Islet of Langerhans (tissue), 1 donor: ENCODE measurements at regions not wholly inside any gene's neighbourhood (a gene's known extent, or its start where the extent isn't known, plus 50 kb on each side); places are given as distances from the start of the nearest gene placed in this dataset.
"Not testable (repeated sequence)": the region's sequence is repeated elsewhere in the genome, so short reads cannot be mapped to it uniquely, and the experiment has no call there.

Experiments
- FAIRE-seq: peaks from one replicate; lab custom pipeline; 2011; peaks lifted over from hg19 to GRCh38; lab: Jason Lieb, UNC

DNA sequence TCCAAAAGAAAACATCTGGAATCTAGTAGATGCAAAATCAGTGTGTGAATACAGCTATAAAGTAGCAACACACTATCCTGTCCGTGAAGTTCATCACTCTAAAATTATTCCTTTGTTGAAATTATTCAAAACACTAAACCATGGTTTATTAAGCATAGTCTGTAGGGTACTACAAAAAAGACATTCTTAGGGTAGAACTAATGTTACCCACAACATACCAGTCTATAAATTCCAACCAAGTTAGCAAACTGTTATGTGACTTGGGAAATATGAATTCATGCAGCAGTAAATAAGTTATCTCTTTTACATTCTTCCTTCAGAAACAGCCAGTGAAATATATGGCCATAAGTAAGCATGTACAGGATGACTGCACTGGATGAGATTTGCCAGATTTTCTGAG lies 580.3 kb upstream of the ADGRB3 start:
- no peak for FAIRE-seq

DNA sequence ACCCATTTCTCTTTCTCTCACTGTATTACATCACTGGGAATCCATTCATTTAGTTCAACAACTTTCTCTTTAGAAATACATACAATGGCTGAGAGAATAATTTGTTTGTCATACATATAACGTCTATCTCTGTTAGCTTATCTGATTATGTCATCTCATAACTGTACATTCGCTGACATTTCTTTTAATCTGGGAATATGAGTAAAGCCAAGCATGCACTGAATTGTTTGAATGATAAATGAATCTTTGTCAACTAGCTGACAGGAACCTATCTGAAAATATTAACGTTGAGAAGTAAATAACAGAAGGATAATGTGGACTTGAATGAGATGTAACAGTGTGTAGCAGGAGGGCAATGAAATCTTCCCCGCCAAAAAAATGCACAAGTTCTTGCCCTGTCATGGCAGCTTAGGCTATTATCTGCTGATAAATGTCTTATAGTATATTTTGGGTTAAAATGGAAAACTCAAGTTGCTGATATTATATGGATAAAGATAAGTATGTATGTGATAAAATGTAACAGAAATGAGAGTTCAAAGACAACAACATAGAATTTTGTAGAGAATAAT lies 581.2 kb upstream of the ADGRB3 start:
- FAIRE-seq = no peak

- peak; percentile 30 for FAIRE-seq
Measured at GRCh38 chr6:68052234-68052633, 582.8 kb upstream of the ADGRB3 start.

- FAIRE-seq = no peak
Measured at GRCh38 chr6:68049562-68049961, 585.5 kb upstream of the ADGRB3 start.

DNA sequence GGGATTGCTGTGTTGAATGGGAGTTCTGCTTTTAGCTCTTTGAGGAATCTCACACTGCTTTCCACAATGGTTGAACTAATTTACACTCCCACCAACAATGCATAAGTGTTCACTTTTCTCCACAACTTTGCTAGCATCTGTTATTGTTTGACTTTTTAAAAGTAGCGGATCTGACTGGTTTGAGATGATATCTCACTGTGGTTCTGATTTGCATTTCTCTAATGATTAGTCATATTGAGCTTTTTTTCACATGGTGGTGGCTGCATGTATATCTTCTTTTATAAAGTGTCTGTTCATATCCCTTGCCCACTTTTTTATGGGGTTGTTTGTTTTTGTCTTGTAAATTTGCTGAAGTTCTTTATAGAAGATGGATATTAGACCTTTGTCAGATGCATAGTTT lies 588.3 kb upstream of the ADGRB3 start:
- FAIRE-seq = no peak

- FAIRE-seq = no peak
Measured at GRCh38 chr6:68046302-68046701, 588.8 kb upstream of the ADGRB3 start.

DNA sequence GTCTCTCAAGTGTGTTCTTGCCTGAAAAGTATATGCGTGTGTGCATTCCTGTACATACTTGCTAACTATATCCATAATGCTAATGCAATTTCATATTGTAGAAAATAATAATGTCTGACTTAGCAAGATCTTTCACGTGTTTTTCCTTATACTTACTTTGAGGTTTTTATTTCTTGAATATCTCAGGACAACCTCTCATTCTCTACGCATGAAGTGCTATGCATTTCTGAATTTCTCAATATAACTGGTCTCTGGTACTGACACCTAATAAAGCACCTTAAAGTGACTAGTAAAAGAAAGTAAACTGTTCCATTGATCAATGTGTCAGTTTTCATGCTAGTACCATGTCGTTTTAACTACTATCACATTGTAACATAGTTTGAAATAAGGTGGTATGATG lies 589.9 kb upstream of the ADGRB3 start:
- no peak for FAIRE-seq

DNA sequence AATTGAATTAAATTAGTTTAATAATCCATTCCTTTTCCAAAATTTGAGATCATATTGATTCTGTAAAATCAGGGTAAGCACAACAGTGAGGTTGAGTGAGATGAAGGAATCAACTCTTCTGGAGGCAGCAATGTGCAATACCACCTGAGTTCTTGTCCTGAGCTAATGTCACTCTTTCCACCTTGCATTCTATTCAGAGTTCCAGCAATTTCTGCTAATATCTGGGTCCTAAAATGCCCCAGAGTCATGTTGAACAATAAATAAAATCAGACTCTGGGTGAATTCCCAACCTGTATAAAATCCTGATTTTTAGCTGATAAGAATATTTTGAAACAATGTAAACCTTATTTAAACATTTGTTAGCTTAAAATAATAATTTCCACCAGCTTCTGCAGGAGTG lies 590.8 kb upstream of the ADGRB3 start:
- FAIRE-seq = no peak

- no peak for FAIRE-seq
Measured at GRCh38 chr6:68043122-68043398, 592.0 kb upstream of the ADGRB3 start.

DNA sequence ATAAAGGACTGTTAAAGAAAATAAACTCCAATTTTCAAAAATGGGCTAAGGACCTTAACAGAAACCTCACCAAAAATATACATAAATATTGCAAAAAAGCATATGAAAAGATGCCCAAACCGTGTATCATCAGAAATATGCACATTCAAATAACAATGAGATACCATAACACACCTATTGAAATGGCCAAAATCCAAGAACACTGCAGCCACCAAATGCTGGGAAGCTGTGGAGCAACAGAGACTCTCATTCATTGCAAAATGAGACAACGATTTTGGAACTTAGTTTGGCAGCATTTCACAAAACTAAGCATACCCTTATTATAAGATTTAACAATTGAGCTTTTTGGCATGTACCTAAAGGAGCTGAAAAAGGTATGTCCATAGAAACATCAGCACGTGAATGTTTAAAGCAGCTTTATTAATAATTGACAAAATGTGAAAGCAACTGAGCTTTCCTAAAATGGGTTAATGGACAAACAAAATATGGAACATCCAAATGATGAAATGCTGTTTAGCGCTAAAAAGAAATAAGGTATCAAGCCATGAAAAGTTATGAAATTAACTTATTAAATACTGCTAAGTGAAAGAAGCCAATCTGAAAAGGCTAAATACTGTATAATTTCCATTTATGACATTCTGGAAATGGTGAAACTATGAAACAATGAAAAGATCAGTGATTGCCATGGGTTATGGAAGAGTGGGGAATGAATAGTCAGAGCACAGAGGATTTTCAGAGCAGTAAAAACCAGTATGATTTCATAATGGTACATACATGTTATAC lies 592.6 kb upstream of the ADGRB3 start:
- peak; percentile 9 for FAIRE-seq

DNA sequence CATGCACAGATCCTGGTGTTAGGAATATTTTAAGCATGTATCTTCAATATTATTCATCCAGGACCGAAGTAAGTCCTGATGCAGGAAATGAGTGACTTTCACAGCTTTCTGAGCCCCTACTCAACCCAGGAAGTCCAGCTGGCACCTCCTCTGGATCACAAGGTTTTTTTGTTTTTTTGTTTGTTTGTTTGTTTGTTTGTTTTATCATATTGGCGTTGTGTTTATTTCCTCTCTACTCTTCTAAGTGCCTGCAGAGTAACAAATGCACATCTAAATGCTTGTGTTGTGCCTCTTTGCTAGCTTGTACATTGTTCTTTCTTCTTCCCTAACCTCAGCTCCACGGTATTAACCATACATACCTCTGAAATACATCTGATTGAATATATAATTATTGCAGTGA lies 594.3 kb upstream of the ADGRB3 start:
- no peak for FAIRE-seq

- FAIRE-seq = no peak
Measured at GRCh38 chr6:68040312-68040778, 594.7 kb upstream of the ADGRB3 start.

DNA sequence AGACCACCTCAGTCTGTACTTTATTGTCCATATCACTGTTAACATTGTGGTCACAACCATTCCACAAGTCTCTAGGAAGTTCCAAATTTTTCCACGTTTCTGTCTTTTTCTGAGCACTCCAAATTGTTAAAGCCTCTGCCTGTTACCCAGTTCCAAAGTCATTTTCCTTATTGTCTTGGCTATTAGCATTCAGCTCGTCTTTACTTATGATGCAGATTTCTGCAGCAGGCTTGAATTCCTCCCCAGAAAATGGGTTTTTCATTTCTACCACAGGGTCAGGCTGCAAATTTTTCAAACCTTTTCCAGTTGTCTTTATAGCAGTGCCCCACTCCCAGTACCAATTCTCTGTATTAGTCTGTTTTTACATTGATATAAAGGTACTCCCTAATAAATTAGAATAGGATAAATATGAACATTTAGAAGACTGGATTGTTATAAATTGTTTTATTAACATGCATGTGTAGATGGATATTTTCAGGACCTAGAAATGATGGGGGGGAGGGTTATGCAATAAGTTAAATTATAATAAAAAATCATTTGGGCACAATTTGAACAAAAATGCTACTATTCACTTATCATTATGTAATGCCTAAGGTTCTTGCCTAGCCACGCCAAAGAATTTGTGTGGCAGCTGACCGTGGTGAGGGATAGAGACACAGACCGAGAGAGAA lies 595.3 kb upstream of the ADGRB3 start:
- FAIRE-seq = no peak

- no peak for FAIRE-seq
Measured at GRCh38 chr6:68038815-68039408, 596.2 kb upstream of the ADGRB3 start.

DNA sequence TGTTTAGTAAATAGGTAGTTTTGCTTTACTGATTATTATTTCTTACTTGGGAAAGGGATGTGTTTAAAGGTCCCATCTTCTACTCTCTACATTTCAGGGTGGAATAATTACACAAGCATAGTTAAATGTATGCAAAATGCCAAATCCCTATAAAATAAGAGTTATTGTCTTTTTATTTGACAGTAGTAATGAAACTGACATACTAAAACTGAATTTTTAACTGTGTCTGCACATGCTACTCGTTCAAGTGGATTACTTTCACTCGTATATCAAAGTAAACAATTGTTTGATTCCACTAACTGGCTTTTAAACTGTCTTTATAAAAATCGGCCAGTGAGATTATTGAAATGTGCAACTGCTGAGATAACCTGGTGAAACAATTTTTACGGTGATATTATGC lies 602.9 kb upstream of the ADGRB3 start:
- FAIRE-seq = no peak

GRCh38 chr6:68031054-68031453 lies 604.0 kb upstream of the ADGRB3 start:
- no peak for FAIRE-seq

- FAIRE-seq = no peak
Measured at GRCh38 chr6:68026483-68026882, 608.6 kb upstream of the ADGRB3 start.

GRCh38 chr6:68025764-68026163 lies 609.3 kb upstream of the ADGRB3 start:
- no peak for FAIRE-seq

DNA sequence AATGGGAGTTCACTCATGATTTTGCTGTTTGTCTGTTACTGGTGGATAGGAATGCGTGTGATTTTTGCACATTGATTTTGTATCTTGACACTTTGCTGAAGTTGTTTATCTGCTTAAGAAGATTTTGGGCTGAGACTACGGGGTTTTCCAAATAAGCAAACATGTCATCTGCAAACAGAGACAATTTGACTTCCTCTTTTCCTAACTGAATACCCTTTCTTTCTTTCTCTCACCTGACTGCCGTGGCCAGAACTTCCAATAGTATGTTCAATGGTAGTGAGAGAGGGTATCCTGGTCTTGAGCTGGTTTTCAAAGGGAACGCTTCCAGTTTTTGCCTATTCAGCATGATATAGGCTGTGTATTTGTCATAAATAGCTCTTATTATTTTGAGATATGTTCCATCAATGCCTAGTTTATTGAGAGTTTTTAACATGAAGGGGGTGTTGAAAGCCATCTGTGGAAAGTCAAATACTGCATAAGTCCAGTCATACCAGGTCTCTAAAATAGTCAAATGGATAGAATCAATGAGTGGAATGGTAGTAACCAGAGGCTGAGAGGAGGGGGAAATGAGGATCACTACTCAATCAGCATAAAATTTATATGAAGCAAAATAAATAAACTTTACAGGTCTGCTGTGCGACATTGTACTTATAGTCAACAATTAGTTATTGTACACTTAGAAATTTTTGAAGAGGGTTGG lies 610.4 kb upstream of the ADGRB3 start:
- FAIRE-seq = no peak

DNA sequence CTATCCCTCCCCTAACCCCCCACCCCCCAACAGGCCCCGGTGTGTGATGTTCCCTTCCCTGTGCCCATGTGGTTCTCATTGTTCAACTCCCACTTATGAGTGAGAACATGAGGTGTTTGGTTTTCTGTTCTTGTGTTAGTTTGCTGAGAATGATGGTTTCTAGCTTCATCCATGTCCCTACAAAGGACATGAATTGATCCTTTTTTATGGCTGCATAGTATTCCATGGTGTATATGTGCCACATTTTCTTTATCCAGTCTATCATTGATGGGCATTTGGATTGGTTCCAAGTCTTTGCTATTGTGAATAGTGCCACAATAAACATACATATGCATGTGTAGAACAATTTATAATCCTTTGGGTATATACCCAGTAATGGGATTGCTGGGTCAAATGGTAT lies 612.1 kb upstream of the ADGRB3 start:
- FAIRE-seq = not testable (repeated sequence)

DNA sequence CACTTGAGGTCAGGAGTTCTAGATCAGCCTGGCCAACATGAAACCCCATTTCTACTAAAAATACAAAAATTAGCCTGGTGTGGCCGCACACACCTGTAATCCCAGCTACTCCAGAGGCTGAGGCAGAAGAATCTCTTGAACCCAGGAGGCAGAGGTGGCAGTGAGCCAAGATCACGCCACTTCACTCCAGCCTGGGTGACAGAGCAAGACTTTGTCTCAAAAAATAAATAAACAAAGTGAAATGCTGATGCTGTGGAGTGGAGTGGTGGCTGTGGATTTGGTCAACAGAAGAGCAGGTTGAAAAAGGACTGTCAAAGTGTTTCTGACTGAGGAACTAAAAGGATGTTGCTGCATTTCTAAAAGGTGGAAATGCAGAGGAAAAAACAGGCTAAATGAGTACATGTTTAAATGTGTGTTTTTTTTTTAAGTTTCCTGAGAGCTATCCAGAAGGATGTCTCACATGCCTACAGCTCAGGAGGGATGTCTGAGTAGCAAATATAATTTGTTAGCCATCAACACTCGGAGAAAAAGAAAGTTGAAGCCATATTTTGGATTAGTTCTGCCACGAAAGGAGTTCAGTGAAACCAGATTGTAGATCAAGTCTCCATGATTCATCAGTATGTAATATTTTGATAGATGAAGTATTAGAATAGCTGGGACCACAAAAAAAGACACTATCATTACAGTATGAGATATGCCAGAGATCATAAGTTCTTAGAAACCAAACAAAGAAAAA lies 621.1 kb upstream of the ADGRB3 start:
- no peak for FAIRE-seq

- no peak for FAIRE-seq
Measured at GRCh38 chr6:68012822-68013221, 622.3 kb upstream of the ADGRB3 start.
